A549 (cell line): ENCODE measurements at regions not wholly inside any gene's neighbourhood (a gene's known extent, or its start where the extent isn't known, plus 50 kb on each side); places are given as distances from the start of the nearest gene placed in this dataset.

ENCODE experiments used
- ATAC-seq, 2 experiments: fragments of 200-7000 bp in 1 of 2; fragments of >200 bp in 1 of 2; cut with Nextera tagmentation in 1 of 2; cut with Tn5 transposase in 1 of 2; 3 replicates each; pipeline versions ENCODE4 v1.8.0 to v1.9.1; 2018 to 2020; ENCODE audit warnings: mild to moderate bottlenecking in 1 of 2, moderate library complexity in 1 of 2
- CTCF ChIA-PET: fragments of 300-600 bp; sonication (Branson Sonifier 250); formaldehyde crosslinking; extraction: SDS; loops from one replicate; lab custom pipeline; 2021; ENCODE audit warnings: antibody characterized with exemption, inconsistent platforms; lab: Yijun Ruan, JAX
- POLR2A ChIA-PET: fragments of 350-600 bp; formaldehyde crosslinking; extraction: SDS; loops from one replicate; lab custom pipeline; 2021; ENCODE audit warnings: antibody characterized with exemption, inconsistent platforms; lab: Yijun Ruan, JAX
- DNase-seq, 2 experiments: peaks; one replicate each; pipeline versions ENCODE4 v3.0.0 to v3.0.0-alpha.2; 2011 to 2016; ENCODE audit warnings: low read depth in 1 of 2, low spot score in 1 of 2
- FAIRE-seq: peaks from 2 replicates; lab custom pipeline; 2011; peaks lifted over from hg19 to GRCh38; lab: Jason Lieb, UNC
- H3K27ac ChIP-seq, 2 experiments: fragments of >200 bp; sonication (Bioruptor Twin); formaldehyde crosslinking; 3 replicates each; pipeline ENCODE4 v1.5.1; 2016 to 2017
- H3K4me1 ChIP-seq: fragments of >200 bp; sonication (Bioruptor Twin); formaldehyde crosslinking; 3 replicates; pipeline ENCODE4 v1.6.1; 2016
- H3K4me2 ChIP-seq: fragments of >200 bp; sonication (Bioruptor Twin); formaldehyde crosslinking; 3 replicates; pipeline ENCODE4 v1.6.1; 2016
- H3K4me3 ChIP-seq: fragments of >200 bp; sonication (Bioruptor Twin); formaldehyde crosslinking; 3 replicates; pipeline ENCODE4 v1.5.1; 2016
- H3K9me3 ChIP-seq: fragments of >200 bp; sonication (Bioruptor Twin); formaldehyde crosslinking; 3 replicates; pipeline ENCODE4 v1.6.1; 2016
- BHLHE40 ChIP-seq: IDR thresholded peaks from 2 replicates; pipeline ENCODE4 v1.6.1; 2012; ENCODE audit warnings: low read depth, low read length, inconsistent platforms
- CHD4 ChIP-seq: fragments of 200-600 bp; sonication (generic); IDR thresholded peaks from 2 replicates; pipeline ENCODE4 v1.6.1; 2016; ENCODE audit warnings: antibody characterized with exemption, mild to moderate bottlenecking, borderline replicate concordance
- EHF ChIP-seq: fragments of 250-450 bp; sonication (Bioruptor Pico); IDR thresholded peaks from 2 replicates; pipeline ENCODE4 v1.5.0; 2020; ENCODE audit warnings: mild to moderate bottlenecking
- EP300 ChIP-seq, 2 experiments: fragments of >200 bp; sonication (Bioruptor Twin); formaldehyde crosslinking; IDR thresholded peaks; 2 replicates in 1 of 2; 3 replicates in 1 of 2; pipeline ENCODE4 v1.6.1; 2016 to 2017
- FOSL2 ChIP-seq, 2 experiments: fragments of 450-650 bp in 1 of 2; fragments of >200 bp in 1 of 2; sonication (Bioruptor Twin) in 1 of 2; formaldehyde crosslinking; IDR thresholded peaks; 2 replicates each; pipeline versions ENCODE4 v1.5.0 to v1.6.1; 2016 to 2020; ENCODE audit warnings: mild to moderate bottlenecking in 1 of 2, moderate library complexity in 1 of 2
- HDAC2 ChIP-seq: fragments of 200-600 bp; sonication (generic); IDR thresholded peaks from 2 replicates; pipeline ENCODE4 v1.6.1; 2016
- HOXB13 ChIP-seq: fragments of 250-450 bp; sonication (Bioruptor Pico); IDR thresholded peaks from 2 replicates; pipeline ENCODE4 v1.5.0; 2020; ENCODE audit warnings: low read depth, mild to moderate bottlenecking, moderate library complexity
- HOXB5 ChIP-seq: fragments of 250-450 bp; sonication (Bioruptor Pico); IDR thresholded peaks from 2 replicates; pipeline ENCODE4 v1.5.0; 2020; ENCODE audit warnings: mild to moderate bottlenecking, moderate library complexity
- JUNB ChIP-seq: fragments of >200 bp; sonication (Bioruptor Twin); formaldehyde crosslinking; IDR thresholded peaks from 2 replicates; pipeline ENCODE4 v1.6.1; 2016
- KDM1A ChIP-seq: fragments of 200-600 bp; sonication (generic); IDR thresholded peaks from 2 replicates; pipeline ENCODE4 v1.6.1; 2016; ENCODE audit warnings: low read depth, mild to moderate bottlenecking
- MAFK ChIP-seq: fragments of 450-650 bp; IDR thresholded peaks from 2 replicates; pipeline ENCODE4 v1.6.1; 2014; ENCODE audit not compliant: partially characterized antibody
- MYC ChIP-seq: IDR thresholded peaks from 2 replicates; pipeline ENCODE4 v1.6.1; 2012; ENCODE audit warnings: mild to moderate bottlenecking, inconsistent platforms, low read length, improper control_type of control experiment, borderline replicate concordance
- NFE2L2 ChIP-seq: fragments of 150-350 bp; conservative IDR thresholded peaks from 2 replicates; pipeline ENCODE4 v1.6.1; 2014; ENCODE audit warnings: low read length
- NPAS2 ChIP-seq: fragments of 250-450 bp; sonication (Bioruptor Pico); IDR thresholded peaks from 2 replicates; pipeline ENCODE4 v1.8.0; 2022; ENCODE audit warnings: mild to moderate bottlenecking, moderate library complexity, borderline replicate concordance
- NR3C1 ChIP-seq: fragments of >200 bp; sonication (Bioruptor Twin); formaldehyde crosslinking; IDR thresholded peaks from 3 replicates; pipeline ENCODE4 v1.6.1; 2017
- POLR2AphosphoS2 ChIP-seq: conservative IDR thresholded peaks from 2 replicates; pipeline ENCODE4 v1.6.1; 2012; ENCODE audit warnings: low read length, improper control_type of control experiment, inconsistent platforms
- RAD21 ChIP-seq, 2 experiments: fragments of >200 bp in 1 of 2; sonication (Bioruptor Twin) in 1 of 2; formaldehyde crosslinking in 1 of 2; IDR thresholded peaks in 1 of 2; conservative IDR thresholded peaks in 1 of 2; 2 replicates in 1 of 2; 3 replicates in 1 of 2; pipeline ENCODE4 v1.6.1; 2012 to 2018; ENCODE audit warnings: inconsistent platforms in 1 of 2
- RARB ChIP-seq: fragments of 250-450 bp; sonication (Bioruptor Pico); IDR thresholded peaks from 2 replicates; pipeline ENCODE4 v1.8.0; 2021; ENCODE audit warnings: mild to moderate bottlenecking, moderate library complexity
- REST ChIP-seq: fragments of 200-600 bp; sonication (generic); IDR thresholded peaks from 2 replicates; pipeline ENCODE4 v1.6.1; 2016; ENCODE audit warnings: antibody characterized with exemption, mild to moderate bottlenecking, moderate library complexity
- SMC3 ChIP-seq: fragments of >200 bp; sonication (Bioruptor Twin); formaldehyde crosslinking; IDR thresholded peaks from 3 replicates; pipeline ENCODE4 v1.6.1; 2018; ENCODE audit warnings: inconsistent platforms
- SREBF2 ChIP-seq: fragments of 450-650 bp; IDR thresholded peaks from 2 replicates; pipeline ENCODE4 v1.6.1; 2014; ENCODE audit warnings: mild to moderate bottlenecking, moderate library complexity
- TP53 ChIP-seq: fragments of 250-450 bp; sonication (Bioruptor Pico); IDR thresholded peaks from 2 replicates; pipeline ENCODE4 v1.5.0; 2021; ENCODE audit warnings: mild to moderate bottlenecking, moderate library complexity
- USF2 ChIP-seq: fragments of 450-650 bp; IDR thresholded peaks from 2 replicates; pipeline ENCODE4 v1.6.1; 2014; ENCODE audit warnings: antibody characterized with exemption
- ZNF302 ChIP-seq: fragments of 250-450 bp; sonication (Bioruptor Pico); IDR thresholded peaks from 2 replicates; pipeline ENCODE4 v1.9.0; 2021; ENCODE audit warnings: inconsistent platforms, mild to moderate bottlenecking, moderate library complexity
- ZSCAN20 ChIP-seq: fragments of 250-450 bp; sonication (Bioruptor Pico); IDR thresholded peaks from 2 replicates; pipeline ENCODE4 v1.8.0; 2022; ENCODE audit warnings: mild to moderate bottlenecking, moderate library complexity
- WGBS: methylation state at CpG from one replicate; pipeline ENCODE4 v1.1.6; 2017; ENCODE audit errors: missing lambda C conversion rate; 5-methylcytosine and 5-hydroxymethylcytosine counted together

GRCh38 chr10:29146311-29147100 lies 142.4 kb upstream of the LYZL1 start:
- CTCF ChIA-PET: interaction anchor here (1.1 to 1.4 kb wide), 2 partner anchors 9 to 246 kb away, joined by 3 read pairs; no protein-coding TSS in a partner anchor
- no peak overlapping the region for H3K27ac ChIP-seq

GRCh38 chr10:29150010-29150409 lies 138.9 kb upstream of the LYZL1 start:
- WGBS: 30% methylated on average over 5 of the region's 5 CpGs
- TF ChIP-seq JUNB (no peak), NPAS2 (no peak), MYC (no peak), HOXB13 (CRISPR knock-in tag) (no peak), ZSCAN20 (no peak), EP300 (IDR thresholded peaks at IDR 0.05) (0 out of 5 replicates have a peak, but pooled peaks of 1 of the 2 experiments have one; percentile 11)
- peak overlapping the region; percentile 21 to 65; a peak in 4 of 6 replicates for H3K27ac ChIP-seq
- ChIA-PET CTCF (interaction anchor here (0.6 to 3.2 kb wide), 7 partner anchors 8 to 472 kb away, joined by 3 to 10 read pairs (median 4); partner anchors contain the start of gene BAMBI), POLR2A (no interaction called here)
- H3K4me2 ChIP-seq: peak overlapping the region; percentile 51
- DNase-seq: no peak
- peak; percentile 34 to 70; a peak in 3 of 6 replicates for ATAC-seq
- H3K9me3 ChIP-seq: no peaks in the 10 kb centered on the region
- H3K4me1 ChIP-seq: peaks cover 13% of the 10 kb centered on the region
- H3K4me3 ChIP-seq: no peak overlapping the region
- no peak for FAIRE-seq

More at GRCh38 chr10:29146311-29147100, 142.4 kb upstream of the LYZL1 start:
- WGBS: 74% methylated on average over 3 of the region's 3 CpGs
- peaks cover 26% of the 10 kb centered on the region for H3K4me1 ChIP-seq
- ATAC-seq: no peak
- DNase-seq: no peak
- POLR2A ChIA-PET: no interaction called here
- no peak overlapping the region for H3K4me3 ChIP-seq
- TF ChIP-seq POLR2AphosphoS2 (no peak), HOXB5 (CRISPR knock-in tag) (no peak), NFE2L2 (no peak), KDM1A (no peak), NR3C1 (no peak), HDAC2 (no peak), RAD21 (conservative IDR thresholded peaks at IDR 0.05 in 1 of 2, IDR thresholded peaks at IDR 0.05 in 1 of 2) (no peak), MAFK (no peak), EHF (CRISPR knock-in tag) (no peak), TP53 (no peak), ZNF302 (CRISPR knock-in tag) (no peak), USF2 (no peak), FOSL2 (IDR thresholded peaks at IDR 0.05) (no peak), FOSL2 (CRISPR knock-in tag; IDR thresholded peaks at IDR 0.05) (no peak), CHD4 (no peak), SREBF2 (no peak), REST (no peak), BHLHE40 (no peak), EP300 (IDR thresholded peaks at IDR 0.05) (no peak), RARB (CRISPR knock-in tag) (no peak), SMC3 (no peak)
- H3K9me3 ChIP-seq: no peaks in the 10 kb centered on the region
- no peak overlapping the region for H3K4me2 ChIP-seq
- FAIRE-seq: no peak
